ENCODE measurements at regions not wholly inside any gene's neighbourhood (a gene's known extent, or its start where the extent isn't known, plus 50 kb on each side); places are given as distances from the start of the nearest gene placed in this dataset.

GRCh38 chr20:63138855-63139341 lies 77.0 kb downstream of the YTHDF1 start:
- CTCF ChIA-PET (ENCODE audit: unreplicated experiment), result no interaction called here
- no TSS peak for BruUV-seq (replicated peaks)

GRCh38 chr20:63137851-63138415 lies 78.0 kb downstream of the YTHDF1 start:
- Histone ChIP-seq H3K4me1 (ENCODE audit: insufficient read depth, low read length, poor library complexity, severe bottlenecking) (no peaks in the 10 kb centered on the region), H3K27ac (ENCODE audit: low read depth, low read length, poor library complexity, severe bottlenecking) (no peak overlapping the region), H3K4me3 (ENCODE audit: low read depth, low read length, poor library complexity, severe bottlenecking) (no peak overlapping the region), H2AFZ (ENCODE audit: low read length) (no peak overlapping the region), H4K20me1 (ENCODE audit: insufficient read depth, low read length) (no peaks in the 10 kb centered on the region), H3K9me3 (ENCODE audit: low read length) (no peaks in the 10 kb centered on the region), H3K36me3 (ENCODE audit: insufficient read depth, low read length) (no peaks in the 10 kb centered on the region), H3K9me2 (ENCODE audit: insufficient read depth, low read length) (no peaks in the 10 kb centered on the region), H3K79me2 (ENCODE audit: insufficient read depth, low read depth, low read length) (no peaks in the 10 kb centered on the region), H3K4me2 (ENCODE audit: low read length) (no peak overlapping the region)
- no TSS peak for BruUV-seq (replicated peaks)
- DNase-seq (ENCODE audit: low spot score), result no peak
- CTCF ChIA-PET (ENCODE audit: unreplicated experiment), result no interaction called here
- TF ChIP-seq EZH2phosphoT487 (IDR thresholded peaks at IDR 0.05; ENCODE audit: borderline replicate concordance, low read depth, low read length), result no peak
- TF ChIP-seq CTCF (conservative IDR thresholded peaks at IDR 0.05; ENCODE audit: low read length), result no peak
- intact Hi-C loops (cut with micrococcal nuclease; ENCODE audit: unreplicated experiment), result no loop called here
- POLR2A ChIA-PET, result no interaction called here

More at GRCh38 chr20:63138855-63139341, 77.0 kb downstream of the YTHDF1 start:
- H3K79me2 ChIP-seq (ENCODE audit: insufficient read depth, low read depth, low read length), result no peaks in the 10 kb centered on the region
- TF ChIP-seq CTCF (conservative IDR thresholded peaks at IDR 0.05; ENCODE audit: low read length) (no peak), EZH2phosphoT487 (IDR thresholded peaks at IDR 0.05; ENCODE audit: borderline replicate concordance, low read depth, low read length) (no peak)
- no peaks in the 10 kb centered on the region for H3K9me3 ChIP-seq (ENCODE audit: low read length)
- no peak overlapping the region for H2AFZ ChIP-seq (ENCODE audit: low read length)
- intact Hi-C loops (cut with micrococcal nuclease; ENCODE audit: unreplicated experiment), result no loop called here
- H4K20me1 ChIP-seq (ENCODE audit: insufficient read depth, low read length), result no peaks in the 10 kb centered on the region
- no peak overlapping the region for H3K4me3 ChIP-seq (ENCODE audit: low read depth, low read length, poor library complexity, severe bottlenecking)
- H3K4me2 ChIP-seq (ENCODE audit: low read length), result no peak overlapping the region
- no peaks in the 10 kb centered on the region for H3K4me1 ChIP-seq (ENCODE audit: insufficient read depth, low read length, poor library complexity, severe bottlenecking)
- H3K9me2 ChIP-seq (ENCODE audit: insufficient read depth, low read length), result no peaks in the 10 kb centered on the region
- H3K27ac ChIP-seq (ENCODE audit: low read depth, low read length, poor library complexity, severe bottlenecking), result no peak overlapping the region
- no peaks in the 10 kb centered on the region for H3K36me3 ChIP-seq (ENCODE audit: insufficient read depth, low read length)
- POLR2A ChIA-PET, result no interaction called here
- DNase-seq (ENCODE audit: low spot score), result no peak

GRCh38 chr20:63136296-63136695 lies 79.6 kb downstream of the YTHDF1 start:
- no peak overlapping the region for H3K4me2 ChIP-seq (ENCODE audit: low read length)
- H3K9me3 ChIP-seq (ENCODE audit: low read length), result no peaks in the 10 kb centered on the region
- no peaks in the 10 kb centered on the region for H3K9me2 ChIP-seq (ENCODE audit: insufficient read depth, low read length)
- ChIA-PET CTCF (ENCODE audit: unreplicated experiment) (no interaction called here), POLR2A (no interaction called here)
- no peaks in the 10 kb centered on the region for H3K36me3 ChIP-seq (ENCODE audit: insufficient read depth, low read length)
- no TSS peak for BruUV-seq (replicated peaks)
- H3K4me1 ChIP-seq (ENCODE audit: insufficient read depth, low read length, poor library complexity, severe bottlenecking), result no peaks in the 10 kb centered on the region
- intact Hi-C loops (cut with micrococcal nuclease; ENCODE audit: unreplicated experiment), result no loop called here
- no peaks in the 10 kb centered on the region for H4K20me1 ChIP-seq (ENCODE audit: insufficient read depth, low read length)
- no peak overlapping the region for H2AFZ ChIP-seq (ENCODE audit: low read length)
- H3K4me3 ChIP-seq (ENCODE audit: low read depth, low read length, poor library complexity, severe bottlenecking), result no peak overlapping the region
- no peaks in the 10 kb centered on the region for H3K79me2 ChIP-seq (ENCODE audit: insufficient read depth, low read depth, low read length)
- H3K27ac ChIP-seq (ENCODE audit: low read depth, low read length, poor library complexity, severe bottlenecking), result no peak overlapping the region
- DNase-seq (ENCODE audit: low spot score), result no peak
- TF ChIP-seq EZH2phosphoT487 (IDR thresholded peaks at IDR 0.05; ENCODE audit: borderline replicate concordance, low read depth, low read length) (no peak), CTCF (conservative IDR thresholded peaks at IDR 0.05; ENCODE audit: low read length) (no peak)
